ENCODE measurements at regions not wholly inside any gene's neighbourhood (a gene's known extent, or its start where the extent isn't known, plus 50 kb on each side); places are given as distances from the start of the nearest gene placed in this dataset.

DNA sequence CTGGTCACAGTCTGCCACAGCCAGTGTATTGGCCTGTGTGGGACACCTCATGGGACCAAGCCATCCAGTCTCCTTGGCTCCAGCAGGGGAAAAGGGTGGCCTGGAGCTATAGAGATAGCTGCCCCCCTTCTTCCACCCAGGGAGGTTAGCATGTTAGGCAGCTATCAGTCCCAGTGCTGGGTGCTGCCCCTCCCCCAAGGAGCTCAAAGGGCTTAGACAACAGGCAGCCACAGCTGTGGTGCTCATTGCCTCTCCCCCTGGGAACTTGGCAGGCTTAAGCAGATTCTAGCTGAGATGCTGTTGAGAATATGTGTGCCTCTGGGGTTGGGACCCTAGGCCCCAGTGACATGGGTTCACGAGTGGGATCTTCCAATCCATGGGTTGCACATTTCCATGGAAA, 226.0 kb upstream of the PTGER4 start:
- Mint-ChIP-seq H3K4me1 (peaks cover 5% of the 10 kb centered on the region), H3K9me3 (peaks cover 51% of the 10 kb centered on the region), H3K27me3 (ENCODE audit: low read depth) (no peaks in the 10 kb centered on the region), H3K4me3 (no peak overlapping the region), H3K27ac (no peak overlapping the region), H3K36me3 (peaks cover 3% of the 10 kb centered on the region)
- TF ChIP-seq, protein P1, sequence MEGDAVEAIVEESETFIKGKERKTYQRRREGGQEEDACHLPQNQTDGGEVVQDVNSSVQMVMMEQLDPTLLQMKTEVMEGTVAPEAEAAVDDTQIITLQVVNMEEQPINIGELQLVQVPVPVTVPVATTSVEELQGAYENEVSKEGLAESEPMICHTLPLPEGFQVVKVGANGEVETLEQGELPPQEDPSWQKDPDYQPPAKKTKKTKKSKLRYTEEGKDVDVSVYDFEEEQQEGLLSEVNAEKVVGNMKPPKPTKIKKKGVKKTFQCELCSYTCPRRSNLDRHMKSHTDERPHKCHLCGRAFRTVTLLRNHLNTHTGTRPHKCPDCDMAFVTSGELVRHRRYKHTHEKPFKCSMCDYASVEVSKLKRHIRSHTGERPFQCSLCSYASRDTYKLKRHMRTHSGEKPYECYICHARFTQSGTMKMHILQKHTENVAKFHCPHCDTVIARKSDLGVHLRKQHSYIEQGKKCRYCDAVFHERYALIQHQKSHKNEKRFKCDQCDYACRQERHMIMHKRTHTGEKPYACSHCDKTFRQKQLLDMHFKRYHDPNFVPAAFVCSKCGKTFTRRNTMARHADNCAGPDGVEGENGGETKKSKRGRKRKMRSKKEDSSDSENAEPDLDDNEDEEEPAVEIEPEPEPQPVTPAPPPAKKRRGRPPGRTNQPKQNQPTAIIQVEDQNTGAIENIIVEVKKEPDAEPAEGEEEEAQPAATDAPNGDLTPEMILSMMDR (IDR thresholded peaks at IDR 0.05; ENCODE audit: unreplicated experiment) = no peak
- DNase-seq (ENCODE audit: low spot score in 2 of 2, unreplicated experiment in 2 of 2) = no peak

DNA sequence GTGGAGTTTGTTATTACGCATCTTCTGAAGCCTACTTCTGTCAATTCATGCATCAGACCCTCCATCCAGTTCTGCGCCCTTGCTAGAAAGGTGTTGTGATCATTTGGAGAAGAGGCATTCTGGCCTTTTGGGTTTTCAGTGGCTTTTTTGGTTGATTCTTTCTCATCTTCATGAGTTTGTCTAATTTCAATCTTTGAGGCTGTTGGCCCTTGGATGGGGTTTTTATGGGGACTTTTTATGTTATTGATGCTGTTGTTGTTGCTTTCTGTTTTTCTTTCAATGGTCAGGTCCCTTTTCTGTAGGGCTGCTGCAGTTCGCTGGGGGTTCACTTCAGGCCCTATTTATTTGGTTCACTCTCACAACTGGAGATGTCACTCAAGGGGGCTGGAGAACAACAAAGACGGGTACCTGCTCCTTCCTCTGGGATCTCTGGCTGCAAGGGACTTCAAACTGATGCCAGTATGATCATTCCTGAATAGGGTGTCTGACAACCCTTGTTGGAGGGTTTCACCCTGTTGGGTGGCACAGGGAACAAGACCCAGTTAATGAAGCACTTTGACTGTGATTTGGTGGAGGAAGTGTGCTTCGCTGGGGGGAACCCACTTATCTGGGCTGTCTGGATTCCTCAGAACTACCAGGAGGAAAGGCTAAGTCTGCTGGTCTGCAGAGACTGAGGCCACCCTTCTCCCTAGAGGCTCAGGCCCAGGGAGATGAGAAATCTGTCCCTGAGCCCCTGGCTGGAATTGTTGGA, 226.7 kb upstream of the PTGER4 start:
- no peak overlapping the region for H3K4me3 Mint-ChIP-seq
- TF ChIP-seq, protein P1 (IDR thresholded peaks at IDR 0.05; ENCODE audit: unreplicated experiment) = no peak
- no peak overlapping the region for H3K27ac Mint-ChIP-seq
- H3K9me3 Mint-ChIP-seq = peaks cover 51% of the 10 kb centered on the region
- no peaks in the 10 kb centered on the region for H3K27me3 Mint-ChIP-seq (ENCODE audit: low read depth)
- DNase-seq (ENCODE audit: low spot score in 2 of 2, unreplicated experiment in 2 of 2) = no peak
- peaks cover 5% of the 10 kb centered on the region for H3K4me1 Mint-ChIP-seq
- peaks cover 3% of the 10 kb centered on the region for H3K36me3 Mint-ChIP-seq

DNA sequence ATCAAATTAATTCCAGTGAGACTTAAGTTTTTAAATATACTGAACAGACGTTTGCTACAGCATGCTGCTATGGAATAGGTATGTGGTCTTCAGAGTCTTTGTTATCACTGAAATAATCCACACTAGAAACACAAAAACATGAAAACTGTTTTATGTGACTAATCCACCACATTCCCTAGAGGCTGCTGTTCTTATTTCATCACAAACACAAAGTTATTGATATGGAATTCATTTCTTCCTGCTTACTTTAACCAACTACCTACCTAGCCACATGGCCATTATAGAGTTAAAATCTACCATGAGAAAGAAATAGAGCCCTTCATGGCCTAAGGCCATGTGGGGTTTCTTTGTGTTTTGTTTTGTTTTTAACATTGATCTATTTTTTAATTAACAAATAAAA, 232.3 kb upstream of the PTGER4 start:
- H3K4me3 Mint-ChIP-seq = no peak overlapping the region
- peaks cover 16% of the 10 kb centered on the region for H3K36me3 Mint-ChIP-seq
- H3K4me1 Mint-ChIP-seq = no peaks in the 10 kb centered on the region
- no peak for DNase-seq (ENCODE audit: low spot score in 2 of 2, unreplicated experiment in 2 of 2)
- no peaks in the 10 kb centered on the region for H3K27me3 Mint-ChIP-seq (ENCODE audit: low read depth)
- TF ChIP-seq, protein P1 (IDR thresholded peaks at IDR 0.05; ENCODE audit: unreplicated experiment) = no peak
- no peak overlapping the region for H3K27ac Mint-ChIP-seq
- H3K9me3 Mint-ChIP-seq = peaks cover 73% of the 10 kb centered on the region

DNA sequence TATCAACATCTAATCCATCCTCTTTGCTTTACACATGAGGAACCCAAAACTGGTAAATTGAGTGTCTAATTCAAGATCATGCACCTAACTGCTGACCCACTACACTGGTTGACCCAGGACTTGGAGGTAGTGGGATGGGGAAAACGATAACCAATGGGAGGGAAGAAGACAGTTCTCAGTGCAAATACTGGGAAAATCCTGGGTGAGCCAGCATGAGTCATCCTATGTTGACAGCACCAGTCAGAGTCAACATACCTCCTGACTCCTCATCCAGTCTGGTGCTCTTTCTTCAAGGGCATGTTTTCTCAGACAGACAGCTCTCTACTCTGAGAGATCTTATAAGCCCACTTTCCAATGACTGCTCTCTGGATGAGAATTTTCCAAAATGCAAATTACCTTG, 232.8 kb upstream of the PTGER4 start:
- DNase-seq (ENCODE audit: low spot score in 2 of 2, unreplicated experiment in 2 of 2) = no peak
- Mint-ChIP-seq H3K9me3 (peaks cover 67% of the 10 kb centered on the region), H3K4me3 (no peak overlapping the region), H3K27me3 (ENCODE audit: low read depth) (no peaks in the 10 kb centered on the region), H3K4me1 (no peaks in the 10 kb centered on the region), H3K36me3 (peaks cover 16% of the 10 kb centered on the region), H3K27ac (no peak overlapping the region)
- TF ChIP-seq, protein P1 (IDR thresholded peaks at IDR 0.05; ENCODE audit: unreplicated experiment) = no peak

DNA sequence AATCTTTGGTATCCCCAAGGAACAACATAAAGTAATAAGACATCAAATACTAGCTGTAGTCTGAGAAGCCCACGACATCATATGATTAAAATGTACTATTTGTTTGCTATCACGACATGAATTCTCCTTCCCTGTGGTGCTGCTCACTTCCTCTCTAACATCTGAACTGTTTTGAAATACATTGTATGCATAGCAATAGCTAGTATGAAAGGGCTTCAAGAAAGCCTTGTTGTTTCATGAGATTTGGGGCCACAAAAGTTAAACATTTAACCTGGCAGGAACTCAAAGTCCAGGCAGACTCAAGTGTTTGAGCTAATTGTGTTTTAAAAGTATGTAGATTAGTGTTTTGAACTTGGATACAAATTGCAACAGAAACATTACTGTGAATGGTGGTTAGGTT, 237.4 kb upstream of the PTGER4 start:
- Mint-ChIP-seq H3K4me3 (no peak overlapping the region), H3K4me1 (no peaks in the 10 kb centered on the region), H3K9me3 (peaks cover 33% of the 10 kb centered on the region), H3K27me3 (ENCODE audit: low read depth) (no peaks in the 10 kb centered on the region), H3K27ac (no peak overlapping the region), H3K36me3 (peaks cover 14% of the 10 kb centered on the region)
- DNase-seq (ENCODE audit: low spot score in 2 of 2, unreplicated experiment in 2 of 2) = no peak
- TF ChIP-seq, protein P1 (IDR thresholded peaks at IDR 0.05; ENCODE audit: unreplicated experiment) = no peak

All from mesothelial cell of epicardium (in vitro differentiated cells).